Endothelial cell of umbilical vein (primary cell): ENCODE measurements at regions not wholly inside any gene's neighbourhood (a gene's known extent, or its start where the extent isn't known, plus 50 kb on each side); places are given as distances from the start of the nearest gene placed in this dataset.

Experiments
- BruUV-seq: library from RNA; stranded (reverse); fragments of 400-500 nt; replicated peaks from 2 replicates; lab custom pipeline; 2021; lab: Mats Ljungman, UMichigan
- CTCF ChIA-PET: fragments of 300-600, 350-600 bp; sonication (Branson Sonifier 250); formaldehyde crosslinking; loops from one replicate; lab custom pipeline; 2021; ENCODE audit warnings: antibody characterized with exemption, inconsistent platforms; lab: Charles Lee
- POLR2A ChIA-PET: fragments of 300-600, 350-600 bp; sonication (Branson Sonifier 250); formaldehyde crosslinking; loops from one replicate; lab custom pipeline; 2021; ENCODE audit warnings: antibody characterized with exemption, inconsistent platforms; lab: Charles Lee
- DNase-seq: peaks from one replicate; pipeline ENCODE4 v3.0.0-alpha.2; 2011; ENCODE audit warnings: low read depth, low spot score
- FAIRE-seq: peaks from 2 replicates; lab custom pipeline; 2011; peaks lifted over from hg19 to GRCh38; lab: Jason Lieb, UNC
- H2AFZ ChIP-seq: 2 replicates; pipeline ENCODE4 v1.6.0; 2012; ENCODE audit warnings: low read depth, low read length, control low read depth, inconsistent platforms
- H3K27ac ChIP-seq: 2 replicates; pipeline ENCODE4 v1.5.1; 2011; ENCODE audit warnings: low read depth, mild to moderate bottlenecking, control low read depth, low read length, moderate library complexity; ENCODE audit not compliant: insufficient read depth
- H3K27me3 ChIP-seq, 2 experiments: 2 replicates each; pipeline versions ENCODE4 v1.6.0 to v1.6.1; 2011; ENCODE audit warnings: low read length in 2 of 2, mixed read lengths in 1 of 2; ENCODE audit not compliant: control insufficient read depth in 2 of 2, insufficient read depth in 2 of 2
- H3K36me3 ChIP-seq, 2 experiments: 2 replicates in 1 of 2; 3 replicates in 1 of 2; pipeline ENCODE4 v1.5.1; 2011; ENCODE audit warnings: low read length in 2 of 2, mild to moderate bottlenecking in 1 of 2, moderate library complexity in 1 of 2; ENCODE audit not compliant: control insufficient read depth in 2 of 2, insufficient read depth in 2 of 2; ENCODE audit errors: extremely low read depth in 1 of 2
- H3K4me1 ChIP-seq: 3 replicates; pipeline ENCODE4 v1.5.1; 2011; ENCODE audit warnings: mild to moderate bottlenecking, low read length; ENCODE audit not compliant: control insufficient read depth, insufficient read depth; ENCODE audit errors: extremely low read depth
- H3K4me2 ChIP-seq: 2 replicates; pipeline ENCODE4 v1.6.1; 2011; ENCODE audit warnings: low read length, control low read depth, mixed read lengths; ENCODE audit not compliant: insufficient read depth
- H3K4me3 ChIP-seq, 3 experiments: fragments of 200-600 bp in 1 of 3; sonication (generic), shearing (Covaris generic) in 1 of 3; replicated peaks in 1 of 3; 2 replicates each; pipeline ENCODE4 v1.5.1; 2011 to 2016; ENCODE audit warnings: control low read depth in 3 of 3, low read length in 3 of 3, mild to moderate bottlenecking in 2 of 3, inconsistent platforms in 1 of 3, low read depth in 1 of 3, moderate library complexity in 1 of 3; ENCODE audit not compliant: insufficient read depth in 1 of 3
- H3K79me2 ChIP-seq: 2 replicates; pipeline ENCODE4 v1.6.0; 2012; ENCODE audit warnings: low read length, inconsistent platforms; ENCODE audit not compliant: control insufficient read depth, insufficient read depth
- H3K9ac ChIP-seq: replicated peaks from 2 replicates; pipeline ENCODE3; 2011; ENCODE audit warnings: low read length, control low read depth; ENCODE audit not compliant: insufficient read depth; ENCODE audit errors: extremely low read depth
- H3K9me1 ChIP-seq: replicated peaks from 3 replicates; pipeline ENCODE4 v1.6.0; 2011; ENCODE audit warnings: mild to moderate bottlenecking, low read length; ENCODE audit not compliant: control insufficient read depth, insufficient read depth; ENCODE audit errors: extremely low read depth
- H3K9me3 ChIP-seq: replicated peaks from 2 replicates; pipeline ENCODE4 v1.5.1; 2012; ENCODE audit warnings: low read length, inconsistent platforms; ENCODE audit not compliant: control insufficient read depth, insufficient read depth
- H4K20me1 ChIP-seq: replicated peaks from 2 replicates; pipeline ENCODE3; 2011; ENCODE audit warnings: mild to moderate bottlenecking, low read length; ENCODE audit not compliant: control insufficient read depth, insufficient read depth; ENCODE audit errors: extremely low read depth
- EZH2 ChIP-seq: IDR thresholded peaks from 2 replicates; pipeline ENCODE4 v1.6.1; 2012; ENCODE audit warnings: borderline replicate concordance, low read depth, mild to moderate bottlenecking, moderate library complexity, low read length, inconsistent platforms; ENCODE audit not compliant: severe bottlenecking
- FOS ChIP-seq: IDR thresholded peaks from 2 replicates; pipeline ENCODE4 v1.6.1; 2011; ENCODE audit warnings: mild to moderate bottlenecking, low read length, moderate library complexity, borderline replicate concordance; ENCODE audit not compliant: insufficient read depth
- GATA2 ChIP-seq: IDR thresholded peaks from 2 replicates; pipeline ENCODE4 v1.7.0; 2011; ENCODE audit warnings: low read depth, mild to moderate bottlenecking, moderate library complexity, mixed read lengths, low read length; ENCODE audit not compliant: insufficient read length, insufficient read depth
- JUN ChIP-seq: IDR thresholded peaks from 2 replicates; pipeline ENCODE4 v1.6.1; 2011; ENCODE audit warnings: borderline replicate concordance, low read depth; ENCODE audit not compliant: insufficient read length, insufficient read depth
- MAX ChIP-seq: IDR thresholded peaks from 2 replicates; pipeline ENCODE4 v1.6.1; 2011; ENCODE audit not compliant: insufficient read depth, insufficient read length
- MYC ChIP-seq: IDR thresholded peaks from one replicate; pipeline ENCODE4 v1.6.1; 2011; ENCODE audit warnings: mild to moderate bottlenecking, low read depth, low read length
- POLR2A ChIP-seq: IDR thresholded peaks from 2 replicates; pipeline ENCODE4 v1.6.1; 2012; ENCODE audit warnings: low read depth, mild to moderate bottlenecking, control low read depth, low read length
- POLR2AphosphoS5 ChIP-seq: IDR thresholded peaks from 2 replicates; pipeline ENCODE4 v1.6.1; 2012; ENCODE audit warnings: low read depth, mild to moderate bottlenecking, control low read depth, low read length, moderate library complexity; ENCODE audit not compliant: insufficient read depth
- dilution Hi-C: fragments of 300-500 bp; cut with MboI; formaldehyde crosslinking; loops from one replicate; pipeline ENCODE4 v1.15.0; 2019; ENCODE audit warnings: low sequenced_read_pairs; ENCODE audit not compliant: extremely low pct_ligation_motif_present
- intact Hi-C: fragments of 100-400 bp; cut with micrococcal nuclease; formaldehyde crosslinking; loops from one replicate; pipeline ENCODE4 v1.10.0; 2022
- TF ChIP-seq, protein P1 (sequence below), 2 donors: IDR thresholded peaks; 1 replicate in 1 of 2; 2 replicates in 1 of 2; pipeline ENCODE4 v1.5.1; 2011; ENCODE audit warnings: low read length in 2 of 2, mild to moderate bottlenecking in 2 of 2, moderate library complexity in 2 of 2, control low read depth in 1 of 2, inconsistent platforms in 1 of 2, low read depth in 1 of 2; ENCODE audit not compliant: insufficient read depth in 1 of 2; ENCODE audit errors: extremely low read depth in 1 of 2

DNA sequence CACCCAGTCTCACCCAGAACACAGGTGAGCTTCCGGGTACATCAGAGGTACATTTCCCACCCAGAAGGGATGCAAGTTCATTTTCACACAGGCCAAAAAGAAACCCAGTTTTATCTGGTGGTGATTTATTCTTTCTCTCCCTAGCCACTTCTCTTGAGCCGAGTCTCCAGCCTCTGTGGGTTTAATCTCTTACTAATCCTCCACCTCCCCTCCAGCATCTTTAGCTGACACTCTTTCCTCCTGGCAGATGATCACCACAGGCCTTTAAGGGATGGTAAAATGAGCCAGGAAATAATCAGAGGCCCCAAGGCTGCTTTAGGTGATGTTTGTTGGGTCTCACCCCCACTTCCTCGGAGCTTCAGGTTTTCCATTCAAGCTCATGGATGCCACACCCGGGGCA is 145.7 kb upstream of the DLX2 start:
- Histone ChIP-seq H4K20me1 (no peaks in the 10 kb centered on the region), H2AFZ (no peak overlapping the region), H3K4me3 (no peak overlapping the region), H3K9me1 (no peaks in the 10 kb centered on the region), H3K27me3 (no peaks in the 10 kb centered on the region), H3K4me1 (peaks cover 68% of the 10 kb centered on the region), H3K9ac (peak overlapping the region; percentile 6), H3K36me3 (no peaks in the 10 kb centered on the region), H3K4me2 (peak overlapping the region; percentile 16), H3K79me2 (no peaks in the 10 kb centered on the region), H3K27ac (peak overlapping the region; percentile 95), H3K9me3 (no peaks in the 10 kb centered on the region)
- TF ChIP-seq GATA2 (no peak), MAX (no peak)
- TF ChIP-seq, protein P1, sequence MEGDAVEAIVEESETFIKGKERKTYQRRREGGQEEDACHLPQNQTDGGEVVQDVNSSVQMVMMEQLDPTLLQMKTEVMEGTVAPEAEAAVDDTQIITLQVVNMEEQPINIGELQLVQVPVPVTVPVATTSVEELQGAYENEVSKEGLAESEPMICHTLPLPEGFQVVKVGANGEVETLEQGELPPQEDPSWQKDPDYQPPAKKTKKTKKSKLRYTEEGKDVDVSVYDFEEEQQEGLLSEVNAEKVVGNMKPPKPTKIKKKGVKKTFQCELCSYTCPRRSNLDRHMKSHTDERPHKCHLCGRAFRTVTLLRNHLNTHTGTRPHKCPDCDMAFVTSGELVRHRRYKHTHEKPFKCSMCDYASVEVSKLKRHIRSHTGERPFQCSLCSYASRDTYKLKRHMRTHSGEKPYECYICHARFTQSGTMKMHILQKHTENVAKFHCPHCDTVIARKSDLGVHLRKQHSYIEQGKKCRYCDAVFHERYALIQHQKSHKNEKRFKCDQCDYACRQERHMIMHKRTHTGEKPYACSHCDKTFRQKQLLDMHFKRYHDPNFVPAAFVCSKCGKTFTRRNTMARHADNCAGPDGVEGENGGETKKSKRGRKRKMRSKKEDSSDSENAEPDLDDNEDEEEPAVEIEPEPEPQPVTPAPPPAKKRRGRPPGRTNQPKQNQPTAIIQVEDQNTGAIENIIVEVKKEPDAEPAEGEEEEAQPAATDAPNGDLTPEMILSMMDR (IDR thresholded peaks at IDR 0.05; ENCODE audit: extremely low read depth in 1 of 2, insufficient read depth in 1 of 2, low read depth in 1 of 2, low read length in 2 of 2), result no peak
- ChIA-PET CTCF (interaction anchor here (1.1 to 4.3 kb wide), 7 partner anchors 8 to 213 kb away, joined by 3 to 17 read pairs (median 4); no protein-coding TSS in a partner anchor), POLR2A (no interaction called here)
- FAIRE-seq (no peak), DNase-seq (no peak)
- dilution Hi-C loops (no loop called here), intact Hi-C loops (no loop called here)
- BruUV-seq, result TSS peak; percentile 37

- DNase-seq, result peak; percentile 59
- no peaks in the 10 kb centered on the region for H4K20me1 ChIP-seq
- H2AFZ ChIP-seq, result no peak overlapping the region
- H3K9me1 ChIP-seq, result no peaks in the 10 kb centered on the region
- H3K4me1 ChIP-seq, result peaks cover 72% of the 10 kb centered on the region
- ChIA-PET POLR2A (no interaction called here), CTCF (interaction anchor here (0.7 to 4.3 kb wide), 10 partner anchors 9 to 213 kb away, joined by 3 to 17 read pairs (median 4); no protein-coding TSS in a partner anchor)
- dilution Hi-C loops, result no loop called here
- peak; percentile 36 for TF ChIP-seq POLR2A
- peak; percentile 84 for TF ChIP-seq POLR2AphosphoS5
- peak; percentile 98 for TF ChIP-seq GATA2
- no peak for TF ChIP-seq EZH2
- TF ChIP-seq, protein P1 (IDR thresholded peaks at IDR 0.05; ENCODE audit: extremely low read depth in 1 of 2, insufficient read depth in 1 of 2, low read depth in 1 of 2, low read length in 2 of 2), result no peak
- TF ChIP-seq FOS, result peak; percentile 97
- no peak for TF ChIP-seq MYC
- TF ChIP-seq JUN, result peak; percentile 62
- no peak for TF ChIP-seq MAX
- peak overlapping the region; percentile 6 for H3K9ac ChIP-seq
- no peaks in the 10 kb centered on the region for H3K27me3 ChIP-seq
- peak overlapping the region; percentile 95 for H3K27ac ChIP-seq
- H3K4me3 ChIP-seq, result no peak overlapping the region
- no TSS peak for BruUV-seq
- H3K9me3 ChIP-seq, result no peaks in the 10 kb centered on the region
- FAIRE-seq, result peak; percentile 83
- H3K4me2 ChIP-seq, result peak overlapping the region; percentile 52
- H3K79me2 ChIP-seq, result no peaks in the 10 kb centered on the region
- no peaks in the 10 kb centered on the region for H3K36me3 ChIP-seq
- intact Hi-C loops, result no loop called here
Observed at GRCh38 chr2:172248785-172249187, 146.1 kb upstream of the DLX2 start.
